Activated T-helper 17 cell treated with anti-CD3 and anti-CD28 coated beads, Interleukin-2, amount 50 U/mL, for 72 hours (primary cell): ENCODE measurements at regions not wholly inside any gene's neighbourhood (a gene's known extent, or its start where the extent isn't known, plus 50 kb on each side); places are given as distances from the start of the nearest gene placed in this dataset.
"Not testable (repeated sequence)": the region's sequence is repeated elsewhere in the genome, so short reads cannot be mapped to it uniquely, and the experiment has no call there.

Experiments used
- ATAC-seq: fragments of 150-1000 bp; cut with Tn5 transposase; replicated peaks from 2 replicates; pipeline ENCODE4 v1.10.0; 2021; ENCODE audit warnings: mild to moderate bottlenecking, moderate library complexity
- H3K27ac Mint-ChIP-seq: one replicate; pipeline ENCODE4 v1.8.0; 2022; ENCODE audit warnings: mixed read lengths
- H3K27me3 Mint-ChIP-seq: one replicate; pipeline ENCODE4 v1.8.0; 2022; ENCODE audit warnings: mixed read lengths
- H3K36me3 Mint-ChIP-seq: one replicate; pipeline ENCODE4 v1.8.0; 2022; ENCODE audit warnings: low read depth, mild to moderate bottlenecking, mixed read lengths
- H3K4me1 Mint-ChIP-seq: one replicate; pipeline ENCODE4 v1.8.0; 2022; ENCODE audit warnings: mixed read lengths
- H3K4me3 Mint-ChIP-seq: one replicate; pipeline ENCODE4 v1.8.0; 2022; ENCODE audit warnings: mild to moderate bottlenecking, mixed read lengths
- H3K9me3 Mint-ChIP-seq: one replicate; pipeline ENCODE4 v1.8.0; 2022; ENCODE audit warnings: mixed read lengths

DNA sequence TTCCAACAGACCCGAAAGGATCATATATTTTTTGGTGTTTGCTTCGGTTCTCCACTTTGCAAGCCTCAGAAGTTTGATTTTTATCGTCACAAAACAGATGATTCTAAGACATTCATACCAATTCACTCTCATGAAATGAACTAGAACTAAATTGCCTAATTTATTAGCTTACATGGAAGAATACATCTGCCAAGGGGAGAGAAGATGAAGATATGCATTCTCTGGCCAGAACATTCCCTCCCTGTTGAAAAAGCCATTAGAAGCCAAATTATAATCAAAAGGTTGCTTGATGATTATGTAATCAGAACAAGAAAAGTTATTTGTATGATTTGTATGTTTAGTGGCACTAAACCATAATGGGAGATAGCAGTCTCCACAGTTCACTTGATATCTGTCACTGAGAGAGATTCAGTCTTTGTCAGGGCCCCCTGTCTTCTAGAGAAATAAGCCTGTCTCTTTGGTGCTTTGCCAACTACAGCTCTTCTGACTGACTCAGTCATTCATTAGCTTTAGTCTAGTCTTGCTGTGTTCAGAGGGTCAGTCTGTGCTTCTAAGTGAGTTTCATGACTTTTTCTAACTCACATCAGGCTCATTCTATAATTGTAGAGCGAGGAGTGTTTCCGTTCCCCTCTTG, 95.3 kb upstream of the GNAI1 start:
- ATAC-seq = no peak
- Mint-ChIP-seq H3K27me3 (no peaks in the 10 kb centered on the region), H3K27ac (no peak overlapping the region), H3K4me3 (no peak overlapping the region), H3K4me1 (no peaks in the 10 kb centered on the region), H3K9me3 (peaks cover 14% of the 10 kb centered on the region), H3K36me3 (no peaks in the 10 kb centered on the region)

DNA sequence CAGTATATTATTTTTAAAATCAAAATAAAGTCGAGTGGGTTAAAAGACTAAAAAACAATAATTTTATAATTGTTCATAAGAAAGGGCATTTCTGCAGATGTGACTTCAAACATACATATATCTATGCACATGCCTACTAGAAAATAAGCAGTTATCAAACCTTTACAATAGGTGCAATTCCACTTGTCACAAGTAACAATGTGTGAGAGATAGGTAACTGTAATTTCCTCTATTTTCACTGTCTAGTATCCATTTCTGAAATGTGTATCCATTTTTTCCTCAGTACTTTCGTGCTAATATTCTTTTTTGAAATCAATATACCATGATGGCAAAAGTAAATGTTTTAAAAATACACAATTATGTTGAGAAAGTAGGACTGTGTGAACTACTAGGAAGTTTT, 96.9 kb upstream of the GNAI1 start:
- Mint-ChIP-seq H3K4me1 (no peaks in the 10 kb centered on the region), H3K27ac (no peak overlapping the region), H3K36me3 (no peaks in the 10 kb centered on the region), H3K27me3 (no peaks in the 10 kb centered on the region), H3K9me3 (peaks cover 5% of the 10 kb centered on the region), H3K4me3 (no peak overlapping the region)
- no peak for ATAC-seq

DNA sequence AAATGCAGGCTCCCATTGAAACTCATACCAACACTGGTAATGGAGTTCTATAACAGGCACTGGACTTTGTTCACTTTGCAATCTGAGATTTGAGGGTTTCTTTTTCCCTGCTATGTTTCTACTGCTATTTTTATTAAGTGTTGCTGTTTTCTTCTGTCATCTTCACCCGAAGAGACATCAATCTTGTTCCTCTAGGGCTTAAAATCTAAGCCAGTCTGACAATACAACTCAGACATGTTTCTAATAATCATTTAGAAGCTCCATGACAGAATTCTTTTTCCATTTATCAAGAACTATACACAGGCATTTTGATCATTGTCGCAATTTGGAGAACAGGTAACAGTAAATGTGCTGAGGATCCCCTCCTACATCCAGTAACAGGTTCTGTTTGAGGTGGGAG, 98.5 kb upstream of the GNAI1 start:
- ATAC-seq = no peak

DNA sequence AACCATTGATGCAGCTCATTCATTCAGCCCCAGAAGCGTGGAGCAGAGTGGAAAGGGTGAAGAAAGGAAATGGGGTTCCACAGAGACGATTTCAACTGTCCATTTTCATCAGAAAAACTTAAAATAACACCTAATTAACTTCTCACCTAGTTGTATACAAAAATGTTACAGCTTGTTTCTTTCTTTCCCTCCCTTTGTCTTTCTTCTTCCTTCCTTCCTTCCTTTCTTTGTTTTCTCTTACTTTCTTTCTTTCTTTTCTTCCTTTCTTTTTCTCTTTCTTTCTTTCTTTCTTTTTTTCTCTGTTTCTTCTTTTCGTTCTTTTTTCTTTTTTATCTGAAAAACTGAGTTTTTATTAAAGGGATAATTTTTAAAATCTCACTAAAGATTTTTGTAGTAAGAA, 105.9 kb upstream of the GNAI1 start:
- Mint-ChIP-seq H3K27me3 (no peaks in the 10 kb centered on the region), H3K4me1 (no peaks in the 10 kb centered on the region), H3K36me3 (no peaks in the 10 kb centered on the region), H3K4me3 (no peak overlapping the region), H3K9me3 (peaks cover 4% of the 10 kb centered on the region), H3K27ac (no peak overlapping the region)
- ATAC-seq = no peak

More for the DNA sequence above, 98.5 kb upstream of the GNAI1 start:
- Mint-ChIP-seq H3K4me1 (no peaks in the 10 kb centered on the region), H3K27ac (no peak overlapping the region), H3K9me3 (peaks cover 5% of the 10 kb centered on the region), H3K27me3 (no peaks in the 10 kb centered on the region), H3K4me3 (no peak overlapping the region), H3K36me3 (no peaks in the 10 kb centered on the region)

DNA sequence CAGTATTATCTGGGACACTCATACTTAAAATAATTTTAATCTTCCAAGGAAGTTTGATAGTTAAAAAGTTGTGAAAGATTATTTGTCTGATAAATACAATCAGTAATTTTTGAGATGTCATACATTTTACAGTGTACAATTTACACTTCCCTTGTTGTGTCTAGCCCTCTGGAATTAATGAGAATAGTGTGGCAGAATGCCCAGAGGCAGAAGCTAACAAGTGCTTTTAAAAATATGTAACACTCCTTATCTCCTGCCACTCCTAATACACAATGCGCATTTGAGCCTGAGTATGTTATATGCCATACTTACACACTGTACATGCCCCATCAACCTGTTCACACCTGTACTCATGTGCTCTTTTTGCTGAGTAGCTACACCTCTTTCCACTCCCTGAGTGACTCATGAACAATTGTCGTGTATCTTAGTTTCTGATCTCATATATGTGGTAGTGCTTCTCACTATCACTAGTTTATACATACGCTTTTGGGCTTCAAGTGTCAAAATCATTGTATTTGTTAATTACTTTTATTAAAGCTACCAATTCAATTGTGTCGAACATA, 106.9 kb upstream of the GNAI1 start:
- Mint-ChIP-seq H3K4me3 (no peak overlapping the region), H3K4me1 (no peaks in the 10 kb centered on the region), H3K27me3 (no peaks in the 10 kb centered on the region), H3K27ac (no peak overlapping the region), H3K9me3 (peaks cover 12% of the 10 kb centered on the region), H3K36me3 (no peaks in the 10 kb centered on the region)
- no peak for ATAC-seq

DNA sequence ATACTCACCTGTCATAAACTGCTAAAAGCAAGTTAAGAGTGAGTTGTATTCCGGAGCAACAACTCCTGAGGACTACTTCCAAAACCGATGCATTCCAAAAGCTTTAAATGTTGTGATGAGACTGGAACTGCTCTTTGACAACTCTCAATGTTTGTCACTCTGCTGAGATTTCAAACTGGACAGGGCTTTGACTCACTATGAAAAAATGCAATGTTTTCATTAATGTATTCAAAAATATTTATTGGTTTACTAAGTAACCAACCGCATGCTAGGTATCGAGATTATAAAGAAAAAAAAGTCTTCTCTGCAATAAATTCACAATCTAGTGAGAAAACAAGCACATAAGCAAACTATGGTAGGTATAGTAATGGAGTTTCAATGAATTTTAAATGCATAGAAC, 107.9 kb upstream of the GNAI1 start:
- H3K4me3 Mint-ChIP-seq = no peak overlapping the region
- no peaks in the 10 kb centered on the region for H3K4me1 Mint-ChIP-seq
- ATAC-seq = no peak
- no peaks in the 10 kb centered on the region for H3K27me3 Mint-ChIP-seq
- peaks cover 18% of the 10 kb centered on the region for H3K9me3 Mint-ChIP-seq
- H3K27ac Mint-ChIP-seq = no peak overlapping the region
- H3K36me3 Mint-ChIP-seq = no peaks in the 10 kb centered on the region

DNA sequence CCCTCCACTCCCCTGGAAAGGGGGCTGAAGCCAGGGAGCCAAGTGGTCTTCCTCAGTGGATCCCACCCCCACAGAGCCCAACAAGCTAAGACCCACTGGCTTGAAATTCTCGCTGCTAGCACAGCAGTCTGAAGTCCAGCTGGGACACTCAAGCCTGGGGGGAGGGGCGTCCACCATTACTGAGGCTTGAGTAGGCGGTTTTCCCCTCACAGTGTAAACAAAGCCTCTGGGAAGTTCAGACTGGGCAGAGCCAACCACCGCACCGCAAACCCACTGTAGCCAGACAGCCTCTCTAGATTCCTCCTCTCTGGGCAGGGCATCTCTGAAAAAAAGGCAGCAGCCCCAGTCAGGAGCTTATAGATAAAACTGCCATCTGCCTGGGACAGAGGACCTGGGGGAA, 114.4 kb upstream of the GNAI1 start:
- peaks cover 18% of the 10 kb centered on the region for H3K9me3 Mint-ChIP-seq
- H3K27me3 Mint-ChIP-seq, H3K27ac Mint-ChIP-seq, H3K36me3 Mint-ChIP-seq, H3K4me1 Mint-ChIP-seq, ATAC-seq, H3K4me3 Mint-ChIP-seq: not testable (repeated sequence)

DNA sequence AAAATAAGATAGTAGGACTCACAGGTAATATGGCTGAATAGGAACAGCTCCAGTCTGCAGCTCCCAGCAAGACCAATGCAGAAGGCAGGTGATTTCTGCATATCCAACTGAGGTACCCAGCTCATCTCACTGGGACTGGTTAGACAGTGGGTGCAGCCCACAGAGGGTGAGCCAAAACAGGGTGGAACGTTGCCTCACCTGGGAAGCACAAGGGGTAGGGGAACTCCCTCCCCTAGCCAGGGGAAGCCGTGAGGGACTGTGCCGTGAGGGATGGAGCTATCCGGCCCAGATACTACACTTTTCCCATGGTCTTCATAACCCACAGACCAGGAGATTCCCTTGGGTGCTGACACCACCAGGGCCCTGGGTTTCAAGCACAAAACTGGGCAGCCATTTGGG, 114.8 kb upstream of the GNAI1 start:
- ATAC-seq, H3K36me3 Mint-ChIP-seq, H3K27me3 Mint-ChIP-seq, H3K27ac Mint-ChIP-seq, H3K4me1 Mint-ChIP-seq, H3K4me3 Mint-ChIP-seq: not testable (repeated sequence)
- peaks cover 18% of the 10 kb centered on the region for H3K9me3 Mint-ChIP-seq

DNA sequence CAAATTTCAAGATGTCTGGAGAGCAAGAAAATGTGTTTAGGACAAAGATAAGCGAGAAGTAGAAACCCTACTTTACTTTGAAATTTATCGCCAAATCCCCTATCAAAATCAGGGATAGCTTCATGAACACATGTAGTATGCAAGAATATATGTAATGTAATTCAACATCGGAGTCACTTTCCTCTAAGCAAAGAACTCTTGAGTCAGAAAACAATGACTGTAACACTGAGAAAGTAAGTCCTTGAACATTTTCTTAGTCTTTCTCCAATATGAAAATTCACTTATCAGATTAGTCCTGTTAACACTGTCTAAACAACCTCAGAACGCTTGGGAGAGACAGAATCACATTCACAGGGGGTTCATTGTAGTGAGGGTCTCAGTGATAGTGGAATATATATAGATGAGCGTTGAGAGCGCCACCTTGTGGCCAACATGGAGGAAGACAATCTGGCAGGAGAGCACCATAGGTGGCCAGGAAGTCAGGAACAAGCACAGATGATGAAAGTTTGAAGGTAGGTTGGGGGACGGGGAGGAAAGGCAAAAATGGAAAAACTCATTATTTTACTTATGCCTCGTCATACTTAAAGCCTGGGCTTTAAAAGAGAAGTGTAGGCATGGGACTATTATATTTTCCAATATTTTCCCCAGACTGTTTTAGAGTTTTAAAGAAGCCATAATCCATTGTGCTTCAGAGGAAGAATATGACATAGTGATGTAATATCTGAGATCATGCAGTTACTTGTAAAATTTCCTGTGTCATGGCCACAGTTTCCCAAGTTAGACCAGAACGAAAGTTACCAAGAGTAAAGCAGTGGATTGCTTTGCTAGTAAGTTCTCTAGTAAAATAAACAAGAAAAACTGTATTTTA, 115.5 kb upstream of the GNAI1 start:
- Mint-ChIP-seq H3K4me1 (no peaks in the 10 kb centered on the region), H3K4me3 (no peak overlapping the region), H3K9me3 (peaks cover 18% of the 10 kb centered on the region), H3K36me3 (no peaks in the 10 kb centered on the region), H3K27ac (no peak overlapping the region), H3K27me3 (no peaks in the 10 kb centered on the region)
- ATAC-seq = no peak

DNA sequence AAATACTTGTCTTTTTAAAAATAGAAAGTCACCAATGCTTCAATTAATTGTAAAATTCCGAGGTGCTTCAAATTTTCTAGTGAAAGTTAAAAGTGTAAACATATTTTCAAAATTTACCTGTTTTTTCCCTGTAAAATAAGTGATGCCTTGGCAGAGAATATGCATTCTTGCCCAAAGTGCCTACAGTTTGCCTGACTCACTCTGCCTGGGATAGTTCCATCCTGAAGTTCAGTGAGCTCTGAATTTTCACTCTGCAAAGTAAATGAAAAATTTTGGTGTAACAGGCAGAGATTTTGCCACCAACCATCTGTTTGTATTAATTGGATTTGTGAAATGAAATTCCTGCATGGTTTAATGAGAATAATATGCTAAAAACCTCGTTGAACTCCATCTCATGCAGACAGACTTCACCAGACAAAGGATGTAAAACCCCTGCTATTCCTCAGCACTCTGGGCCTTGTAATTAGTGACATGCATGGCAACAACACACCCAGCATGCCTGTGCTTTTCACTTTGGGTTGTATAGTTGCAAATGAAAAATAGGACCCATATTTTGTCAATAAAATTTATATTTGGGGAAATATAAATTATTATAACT, 117.4 kb upstream of the GNAI1 start:
- Mint-ChIP-seq H3K4me1 (no peaks in the 10 kb centered on the region), H3K27ac (no peak overlapping the region), H3K9me3 (peaks cover 2% of the 10 kb centered on the region), H3K4me3 (no peak overlapping the region), H3K36me3 (no peaks in the 10 kb centered on the region), H3K27me3 (no peaks in the 10 kb centered on the region)
- no peak for ATAC-seq

DNA sequence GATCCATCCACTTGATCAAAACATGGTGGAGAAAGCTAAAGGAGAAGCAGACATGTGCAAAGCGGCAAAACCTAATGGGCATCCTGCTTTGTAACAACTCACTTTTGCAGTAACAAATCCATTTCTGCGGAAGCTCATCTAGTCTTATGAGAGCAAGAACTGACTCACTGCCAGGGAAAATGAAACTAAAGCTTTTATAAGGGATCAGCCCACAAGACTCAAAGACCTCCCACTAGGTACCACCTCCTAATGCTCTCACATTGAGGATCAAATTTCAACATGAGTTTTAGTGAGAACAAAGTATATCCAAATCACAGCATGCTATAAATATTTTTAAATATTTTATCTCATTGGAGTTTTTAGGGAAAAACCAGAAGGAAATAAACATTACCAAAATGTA, 120.1 kb upstream of the GNAI1 start:
- no peaks in the 10 kb centered on the region for H3K27me3 Mint-ChIP-seq
- H3K9me3 Mint-ChIP-seq = peaks cover 4% of the 10 kb centered on the region
- H3K4me3 Mint-ChIP-seq = no peak overlapping the region
- no peak for ATAC-seq
- no peaks in the 10 kb centered on the region for H3K4me1 Mint-ChIP-seq
- H3K27ac Mint-ChIP-seq = no peak overlapping the region
- no peaks in the 10 kb centered on the region for H3K36me3 Mint-ChIP-seq

DNA sequence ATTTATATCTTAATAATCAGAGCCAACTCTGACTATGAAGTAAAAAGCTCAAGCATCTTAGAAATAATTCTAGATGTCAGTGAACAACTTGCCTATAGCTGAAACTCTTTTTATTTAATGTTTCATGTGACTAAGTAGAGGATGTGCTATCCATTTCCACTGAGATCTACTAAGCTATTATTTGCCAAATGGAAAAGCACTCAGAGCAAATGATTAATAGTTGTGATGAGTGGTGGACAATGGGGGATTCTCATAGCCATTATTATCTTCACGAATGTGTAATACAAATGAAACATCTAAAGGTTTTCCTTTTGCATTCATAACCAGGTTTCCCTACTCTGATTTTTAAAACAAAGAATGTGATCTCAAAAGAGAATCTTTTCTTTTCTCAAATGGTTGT, 126.6 kb upstream of the GNAI1 start:
- H3K4me3 Mint-ChIP-seq = no peak overlapping the region
- no peaks in the 10 kb centered on the region for H3K27me3 Mint-ChIP-seq
- H3K4me1 Mint-ChIP-seq = no peaks in the 10 kb centered on the region
- H3K27ac Mint-ChIP-seq = no peak overlapping the region
- H3K36me3 Mint-ChIP-seq = no peaks in the 10 kb centered on the region
- peaks cover 4% of the 10 kb centered on the region for H3K9me3 Mint-ChIP-seq
- no peak for ATAC-seq

DNA sequence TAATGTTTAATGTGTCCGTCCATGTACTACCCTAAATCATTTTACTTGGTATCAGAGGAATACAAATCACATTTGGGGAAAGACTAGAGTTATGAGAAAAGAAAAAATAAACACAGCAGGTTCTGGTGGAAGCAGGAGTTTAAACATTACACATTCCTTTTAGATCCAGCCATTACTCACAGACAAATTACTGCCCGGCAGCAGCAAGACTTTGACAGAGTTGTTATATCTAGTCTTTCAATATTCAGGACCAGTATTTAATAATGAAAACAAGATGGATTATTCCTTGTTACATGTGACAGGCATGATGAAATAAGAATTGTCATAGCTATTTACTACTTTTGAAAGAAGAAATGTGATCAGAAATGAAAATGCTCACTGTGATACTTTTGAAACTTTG, 131.8 kb upstream of the GNAI1 start:
- no peak overlapping the region for H3K27ac Mint-ChIP-seq
- H3K4me1 Mint-ChIP-seq = no peaks in the 10 kb centered on the region
- no peaks in the 10 kb centered on the region for H3K27me3 Mint-ChIP-seq
- no peaks in the 10 kb centered on the region for H3K9me3 Mint-ChIP-seq
- no peak overlapping the region for H3K4me3 Mint-ChIP-seq
- ATAC-seq = no peak
- H3K36me3 Mint-ChIP-seq = no peaks in the 10 kb centered on the region

DNA sequence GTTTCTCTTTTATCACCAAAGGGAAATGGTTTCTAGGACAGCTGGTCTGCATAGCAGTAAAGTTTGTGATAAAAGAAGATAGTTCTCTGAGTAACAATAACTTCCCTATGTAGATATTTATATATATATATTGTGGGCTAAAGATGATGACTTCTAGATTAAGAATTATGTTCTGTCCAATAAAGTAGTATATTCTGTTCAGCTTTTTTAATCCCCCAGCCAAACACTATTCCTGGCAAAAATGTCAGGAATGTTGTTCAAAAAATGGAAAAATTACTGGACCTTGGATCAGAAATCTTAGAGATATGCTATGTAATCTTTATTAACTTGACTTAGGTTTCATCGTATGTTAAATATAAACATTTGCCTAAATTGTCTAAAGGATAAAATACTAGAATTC, 136.3 kb upstream of the GNAI1 start:
- no peaks in the 10 kb centered on the region for H3K27me3 Mint-ChIP-seq
- H3K27ac Mint-ChIP-seq = no peak overlapping the region
- ATAC-seq = no peak
- H3K36me3 Mint-ChIP-seq = no peaks in the 10 kb centered on the region
- peaks cover 3% of the 10 kb centered on the region for H3K9me3 Mint-ChIP-seq
- H3K4me3 Mint-ChIP-seq = no peak overlapping the region
- no peaks in the 10 kb centered on the region for H3K4me1 Mint-ChIP-seq

DNA sequence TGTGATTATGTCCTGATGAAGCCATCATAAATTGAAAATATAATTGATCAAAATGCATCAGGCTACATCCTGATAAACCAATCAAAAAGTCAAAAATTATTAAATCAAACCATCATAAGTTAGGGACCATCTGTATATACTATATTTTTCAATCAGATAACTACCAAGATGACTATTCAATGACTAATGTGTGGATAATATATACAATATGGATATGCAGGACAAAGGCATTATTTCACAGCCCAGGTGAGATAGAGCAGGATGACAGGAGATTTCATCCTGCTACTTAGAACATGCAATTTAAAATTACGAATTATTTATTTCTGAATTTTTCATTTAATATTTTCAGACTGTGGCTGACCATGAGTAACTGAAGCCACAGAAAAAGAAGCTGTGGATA, 137.3 kb upstream of the GNAI1 start:
- Mint-ChIP-seq H3K36me3 (no peaks in the 10 kb centered on the region), H3K4me3 (no peak overlapping the region), H3K4me1 (no peaks in the 10 kb centered on the region), H3K27me3 (no peaks in the 10 kb centered on the region), H3K9me3 (peaks cover 3% of the 10 kb centered on the region), H3K27ac (no peak overlapping the region)
- ATAC-seq = no peak
